Colonic mucosa (tissue), 4 donors: ENCODE measurements at regions not wholly inside any gene's neighbourhood (a gene's known extent, or its start where the extent isn't known, plus 50 kb on each side); places are given as distances from the start of the nearest gene placed in this dataset.

Experiments used
- DNase-seq: peaks from one replicate; pipeline ENCODE4 v3.0.0-alpha.2; 2020
- H3K27ac ChIP-seq: fragments of 200-600 bp; one replicate; pipeline ENCODE4 v1.8.0; 2021
- H3K27me3 ChIP-seq: fragments of 200-600 bp; one replicate; pipeline ENCODE4 v1.8.0; 2021
- H3K36me3 ChIP-seq: fragments of 200-600 bp; one replicate; pipeline ENCODE4 v1.8.0; 2021
- H3K4me1 ChIP-seq: fragments of 200-600 bp; one replicate; pipeline ENCODE4 v1.8.0; 2021; ENCODE audit warnings: mild to moderate bottlenecking
- H3K4me3 ChIP-seq: fragments of 200-600 bp; one replicate; pipeline ENCODE4 v1.8.0; 2021
- H3K9ac ChIP-seq, 2 donors: one replicate each; pipeline ENCODE4 v1.7.0; 2013; ENCODE audit warnings: control low read depth in 2 of 2, low read depth in 2 of 2, low read length in 2 of 2
- H3K9me3 ChIP-seq: fragments of 200-600 bp; one replicate; pipeline ENCODE4 v1.8.0; 2021
- intact Hi-C: fragments of 100-400 bp; cut with DNase I; formaldehyde crosslinking; loops from one replicate; pipeline ENCODE4 v1.14.1; 2022
- TF ChIP-seq, protein P1 (sequence below): fragments of 200-600 bp; IDR thresholded peaks from one replicate; pipeline ENCODE4 v1.8.0; 2022; ENCODE audit warnings: antibody characterized with exemption, mild to moderate bottlenecking
- donor health status: healthy.
- donor health status: DM: no; HTN: no; CAD: no.
- donor health status: DM: no; HTN: no; CAD: no.

- Histone ChIP-seq H3K4me1 (no peaks in the 10 kb centered on the region), H3K9me3 (no peaks in the 10 kb centered on the region), H3K9ac (no peak overlapping the region), H3K4me3 (no peak overlapping the region), H3K36me3 (no peaks in the 10 kb centered on the region), H3K27me3 (no peaks in the 10 kb centered on the region), H3K27ac (no peak overlapping the region)
- TF ChIP-seq, protein P1, sequence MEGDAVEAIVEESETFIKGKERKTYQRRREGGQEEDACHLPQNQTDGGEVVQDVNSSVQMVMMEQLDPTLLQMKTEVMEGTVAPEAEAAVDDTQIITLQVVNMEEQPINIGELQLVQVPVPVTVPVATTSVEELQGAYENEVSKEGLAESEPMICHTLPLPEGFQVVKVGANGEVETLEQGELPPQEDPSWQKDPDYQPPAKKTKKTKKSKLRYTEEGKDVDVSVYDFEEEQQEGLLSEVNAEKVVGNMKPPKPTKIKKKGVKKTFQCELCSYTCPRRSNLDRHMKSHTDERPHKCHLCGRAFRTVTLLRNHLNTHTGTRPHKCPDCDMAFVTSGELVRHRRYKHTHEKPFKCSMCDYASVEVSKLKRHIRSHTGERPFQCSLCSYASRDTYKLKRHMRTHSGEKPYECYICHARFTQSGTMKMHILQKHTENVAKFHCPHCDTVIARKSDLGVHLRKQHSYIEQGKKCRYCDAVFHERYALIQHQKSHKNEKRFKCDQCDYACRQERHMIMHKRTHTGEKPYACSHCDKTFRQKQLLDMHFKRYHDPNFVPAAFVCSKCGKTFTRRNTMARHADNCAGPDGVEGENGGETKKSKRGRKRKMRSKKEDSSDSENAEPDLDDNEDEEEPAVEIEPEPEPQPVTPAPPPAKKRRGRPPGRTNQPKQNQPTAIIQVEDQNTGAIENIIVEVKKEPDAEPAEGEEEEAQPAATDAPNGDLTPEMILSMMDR = no peak
- intact Hi-C loops = no loop called here
- no peak for DNase-seq
These were observed 164.3 kb downstream of the EFHB start for GRCh38 chr3:19769694-19770093.

- Histone ChIP-seq H3K4me3 (no peak overlapping the region), H3K27me3 (no peaks in the 10 kb centered on the region), H3K4me1 (no peaks in the 10 kb centered on the region), H3K27ac (no peak overlapping the region), H3K9me3 (no peaks in the 10 kb centered on the region), H3K36me3 (no peaks in the 10 kb centered on the region), H3K9ac (no peak overlapping the region)
- TF ChIP-seq, protein P1 = no peak
- no peak for DNase-seq
- intact Hi-C loops = no loop called here
These were observed 168.1 kb downstream of the EFHB start for GRCh38 chr3:19765954-19766353.

DNA sequence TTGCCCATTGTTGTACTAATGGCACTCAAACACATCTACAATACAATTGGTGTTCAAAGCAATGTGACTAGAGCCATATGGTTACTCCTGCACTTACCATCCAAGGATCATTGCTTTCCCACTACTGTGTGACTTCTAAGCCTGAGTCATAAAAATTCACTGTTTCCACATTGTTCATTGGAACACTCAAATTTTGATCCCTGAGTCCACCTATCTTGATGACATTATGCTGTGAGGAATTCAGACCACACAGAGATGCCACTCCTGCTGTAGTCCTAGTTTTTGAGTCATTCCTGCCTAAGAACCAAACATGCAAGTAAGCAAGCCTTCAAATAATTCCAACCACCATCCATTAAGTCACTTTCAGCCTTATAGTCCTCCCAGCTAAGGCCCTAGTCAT, 176.2 kb downstream of the EFHB start:
- no peak for DNase-seq
- H3K9me3 ChIP-seq = no peaks in the 10 kb centered on the region
- no peak overlapping the region for H3K9ac ChIP-seq
- no peaks in the 10 kb centered on the region for H3K4me1 ChIP-seq
- TF ChIP-seq, protein P1 = no peak
- no peak overlapping the region for H3K4me3 ChIP-seq
- no peaks in the 10 kb centered on the region for H3K27me3 ChIP-seq
- H3K36me3 ChIP-seq = no peaks in the 10 kb centered on the region
- H3K27ac ChIP-seq = no peak overlapping the region
- intact Hi-C loops = no loop called here

DNA sequence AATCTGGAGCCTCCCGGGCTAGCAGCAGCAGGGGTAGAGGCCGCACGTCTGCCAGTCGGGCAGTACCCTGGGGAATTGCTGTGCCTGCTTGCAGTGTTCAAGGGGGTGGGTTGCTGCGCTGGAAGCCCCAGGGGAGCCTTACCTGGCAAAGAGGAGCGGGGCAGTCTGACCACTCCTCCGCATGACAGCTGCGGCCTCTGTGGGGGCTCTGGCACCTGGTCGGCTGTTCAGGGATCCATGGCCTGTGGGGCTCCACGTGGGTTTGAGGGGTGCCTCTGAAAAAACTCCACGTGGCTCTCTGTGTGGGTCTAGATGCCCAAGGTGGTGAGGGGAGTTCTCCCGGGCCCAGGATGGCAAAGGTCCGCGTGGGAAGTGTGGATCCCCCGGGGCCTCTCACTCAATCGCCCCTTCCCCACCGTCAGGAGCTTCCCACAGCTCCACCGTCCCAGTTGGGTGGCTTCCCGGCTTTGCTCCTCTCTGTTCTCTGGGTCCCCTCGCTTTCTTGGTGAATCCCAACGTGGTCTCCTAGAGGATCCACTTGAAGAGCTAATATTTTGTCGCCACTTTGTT, 184.5 kb downstream of the EFHB start:
- H3K9ac ChIP-seq = no peak overlapping the region
- H3K27me3 ChIP-seq = no peaks in the 10 kb centered on the region
- intact Hi-C loops = no loop called here
- no peaks in the 10 kb centered on the region for H3K36me3 ChIP-seq
- no peaks in the 10 kb centered on the region for H3K4me1 ChIP-seq
- no peak for DNase-seq
- H3K9me3 ChIP-seq = no peaks in the 10 kb centered on the region
- no peak overlapping the region for H3K4me3 ChIP-seq
- TF ChIP-seq, protein P1 = no peak
- H3K27ac ChIP-seq = no peak overlapping the region

DNA sequence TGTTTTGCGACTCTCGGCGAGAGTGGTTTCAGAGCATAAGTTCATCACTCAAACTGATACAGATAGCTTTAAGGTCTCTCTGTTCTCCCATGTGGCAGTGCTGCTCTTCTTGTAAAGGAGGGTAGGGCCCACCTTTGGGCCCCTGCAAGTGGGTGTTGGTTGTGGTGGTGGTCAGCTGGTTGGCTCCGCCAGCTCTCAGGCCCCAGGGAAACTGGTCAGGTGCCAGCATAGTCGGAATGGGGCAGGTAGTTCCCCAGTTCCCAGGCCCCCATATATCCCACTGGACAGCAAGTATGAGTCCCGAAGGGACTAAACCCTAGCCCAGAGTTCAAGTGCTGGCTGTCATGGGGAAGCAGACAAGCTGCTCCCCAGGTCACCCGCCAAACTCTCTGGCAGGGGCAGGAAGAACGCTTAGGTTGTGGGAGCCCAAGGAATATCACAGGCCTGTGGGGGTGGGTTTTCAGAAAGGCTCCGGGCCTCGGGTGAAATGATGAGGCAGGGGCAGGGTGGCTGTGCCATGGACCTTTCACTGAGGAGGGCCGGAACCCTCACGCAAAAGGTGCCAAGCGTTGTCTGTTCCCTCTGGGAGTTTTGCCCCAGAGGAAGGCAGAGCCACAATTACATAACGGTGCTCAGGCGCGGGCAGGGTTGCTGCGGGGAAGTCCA, 185.1 kb downstream of the EFHB start:
- TF ChIP-seq, protein P1 = no peak
- H3K36me3 ChIP-seq = no peaks in the 10 kb centered on the region
- H3K4me3 ChIP-seq = no peak overlapping the region
- no peaks in the 10 kb centered on the region for H3K4me1 ChIP-seq
- no peak overlapping the region for H3K9ac ChIP-seq
- no peaks in the 10 kb centered on the region for H3K27me3 ChIP-seq
- intact Hi-C loops = no loop called here
- H3K27ac ChIP-seq = no peak overlapping the region
- no peaks in the 10 kb centered on the region for H3K9me3 ChIP-seq
- DNase-seq = no peak
